ENCODE measurements at regions not wholly inside any gene's neighbourhood (a gene's known extent, or its start where the extent isn't known, plus 50 kb on each side); places are given as distances from the start of the nearest gene placed in this dataset.

DNA sequence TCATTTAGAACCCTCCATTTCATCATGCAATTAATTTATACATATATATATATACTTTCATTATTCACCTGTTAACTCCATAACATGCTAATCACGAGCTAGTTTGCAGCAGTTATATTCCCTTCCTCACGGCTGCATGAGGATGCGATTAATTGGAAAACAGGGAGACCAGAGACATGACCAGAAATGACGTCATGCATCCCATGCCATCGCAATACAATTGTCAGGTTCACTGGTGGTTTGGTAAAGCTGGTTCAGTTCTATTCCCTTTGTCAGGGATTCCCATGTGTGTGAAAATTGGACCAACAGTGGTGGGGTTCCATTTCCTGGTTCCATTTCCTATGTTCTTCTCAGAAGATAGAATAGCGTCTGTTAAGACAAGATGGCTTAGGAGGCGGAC, 440.4 kb upstream of the ERCC4 start:
- Histone ChIP-seq H3K27me3 (ENCODE audit: control insufficient read depth in 2 of 2, insufficient read depth in 2 of 2, low read length in 2 of 2) (no peaks in the 10 kb centered on the region), H3K9me3 (replicated peaks; ENCODE audit: control insufficient read depth, insufficient read depth, low read length) (peaks cover 4% of the 10 kb centered on the region), H3K4me2 (ENCODE audit: insufficient read depth, low read length) (no peak overlapping the region), H3K9me1 (replicated peaks; ENCODE audit: control insufficient read depth, extremely low read depth, insufficient read depth, low read length) (no peaks in the 10 kb centered on the region), H3K36me3 (ENCODE audit: control insufficient read depth in 2 of 2, extremely low read depth in 1 of 2, insufficient read depth in 2 of 2, low read length in 2 of 2) (no peaks in the 10 kb centered on the region), H3K9ac (replicated peaks; ENCODE audit: extremely low read depth, insufficient read depth, low read length) (no peak overlapping the region), H2AFZ (ENCODE audit: low read depth, low read length) (no peak overlapping the region), H3K79me2 (ENCODE audit: control insufficient read depth, insufficient read depth, low read length) (no peaks in the 10 kb centered on the region), H3K4me3 (replicated peaks in 1 of 3; ENCODE audit: insufficient read depth in 1 of 3, low read depth in 1 of 3, low read length in 3 of 3) (no peak overlapping the region), H3K27ac (ENCODE audit: insufficient read depth, low read depth, low read length) (no peak overlapping the region), H4K20me1 (replicated peaks; ENCODE audit: control insufficient read depth, extremely low read depth, insufficient read depth, low read length) (no peaks in the 10 kb centered on the region), H3K4me1 (ENCODE audit: control insufficient read depth, extremely low read depth, insufficient read depth, low read length) (no peaks in the 10 kb centered on the region)
- TF ChIP-seq POLR2AphosphoS5 (IDR thresholded peaks at IDR 0.05; ENCODE audit: insufficient read depth, low read depth, low read length): no peak
- no peak for TF ChIP-seq GATA2 (IDR thresholded peaks at IDR 0.05; ENCODE audit: insufficient read depth, insufficient read length, low read depth, low read length)
- TF ChIP-seq MAX (IDR thresholded peaks at IDR 0.05; ENCODE audit: insufficient read depth, insufficient read length): no peak
- no peak for TF ChIP-seq EZH2 (IDR thresholded peaks at IDR 0.05; ENCODE audit: borderline replicate concordance, low read depth, low read length, severe bottlenecking)
- TF ChIP-seq MYC (IDR thresholded peaks at IDR 0.05; ENCODE audit: low read depth, low read length): no peak
- no peak for TF ChIP-seq POLR2A (IDR thresholded peaks at IDR 0.05; ENCODE audit: low read depth, low read length)
- TF ChIP-seq FOS (IDR thresholded peaks at IDR 0.05; ENCODE audit: borderline replicate concordance, insufficient read depth, low read length): no peak
- TF ChIP-seq, protein P1, sequence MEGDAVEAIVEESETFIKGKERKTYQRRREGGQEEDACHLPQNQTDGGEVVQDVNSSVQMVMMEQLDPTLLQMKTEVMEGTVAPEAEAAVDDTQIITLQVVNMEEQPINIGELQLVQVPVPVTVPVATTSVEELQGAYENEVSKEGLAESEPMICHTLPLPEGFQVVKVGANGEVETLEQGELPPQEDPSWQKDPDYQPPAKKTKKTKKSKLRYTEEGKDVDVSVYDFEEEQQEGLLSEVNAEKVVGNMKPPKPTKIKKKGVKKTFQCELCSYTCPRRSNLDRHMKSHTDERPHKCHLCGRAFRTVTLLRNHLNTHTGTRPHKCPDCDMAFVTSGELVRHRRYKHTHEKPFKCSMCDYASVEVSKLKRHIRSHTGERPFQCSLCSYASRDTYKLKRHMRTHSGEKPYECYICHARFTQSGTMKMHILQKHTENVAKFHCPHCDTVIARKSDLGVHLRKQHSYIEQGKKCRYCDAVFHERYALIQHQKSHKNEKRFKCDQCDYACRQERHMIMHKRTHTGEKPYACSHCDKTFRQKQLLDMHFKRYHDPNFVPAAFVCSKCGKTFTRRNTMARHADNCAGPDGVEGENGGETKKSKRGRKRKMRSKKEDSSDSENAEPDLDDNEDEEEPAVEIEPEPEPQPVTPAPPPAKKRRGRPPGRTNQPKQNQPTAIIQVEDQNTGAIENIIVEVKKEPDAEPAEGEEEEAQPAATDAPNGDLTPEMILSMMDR (IDR thresholded peaks at IDR 0.05; ENCODE audit: extremely low read depth in 1 of 2, insufficient read depth in 1 of 2, low read depth in 1 of 2, low read length in 2 of 2): no peak
- TF ChIP-seq JUN (IDR thresholded peaks at IDR 0.05; ENCODE audit: borderline replicate concordance, insufficient read depth, insufficient read length, low read depth): no peak
- intact Hi-C loops (cut with micrococcal nuclease) (no loop called here), dilution Hi-C loops (cut with MboI; ENCODE audit: extremely low pct_ligation_motif_present, low sequenced_read_pairs) (no loop called here)
- no TSS peak for BruUV-seq (replicated peaks)
- ChIA-PET POLR2A (no interaction called here), CTCF (no interaction called here)
- FAIRE-seq (no peak), DNase-seq (ENCODE audit: low read depth, low spot score) (no peak)

All from endothelial cell of umbilical vein (primary cell).